ENCODE measurements at regions not wholly inside any gene's neighbourhood (a gene's known extent, or its start where the extent isn't known, plus 50 kb on each side); places are given as distances from the start of the nearest gene placed in this dataset.
"Not testable (repeated sequence)": the region's sequence is repeated elsewhere in the genome, so short reads cannot be mapped to it uniquely, and the experiment has no call there.

- DNase-seq = peak; percentile 6
Measured at GRCh38 chr15:38002883-38003477, 68.5 kb downstream of the TMCO5A start.

GRCh38 chr15:38004218-38004861 is 69.9 kb downstream of the TMCO5A start:
- no peak for DNase-seq

- no peak for DNase-seq
Measured at GRCh38 chr15:38005953-38006808, 71.7 kb downstream of the TMCO5A start.

GRCh38 chr15:38010395-38010794 is 76.0 kb downstream of the TMCO5A start:
- DNase-seq = no peak

GRCh38 chr15:38012894-38013293 is 78.5 kb downstream of the TMCO5A start:
- DNase-seq = no peak

- DNase-seq = no peak
Measured at GRCh38 chr15:38017721-38018120, 83.3 kb downstream of the TMCO5A start.

- no peak for DNase-seq
Measured at GRCh38 chr15:38019066-38019465, 84.6 kb downstream of the TMCO5A start.

GRCh38 chr15:38021259-38021658 is 86.8 kb downstream of the TMCO5A start:
- no peak for DNase-seq

GRCh38 chr15:38024293-38025091 is 90.1 kb downstream of the TMCO5A start:
- DNase-seq = no peak

GRCh38 chr15:38025656-38026055 is 91.2 kb downstream of the TMCO5A start:
- not testable (repeated sequence) for DNase-seq

GRCh38 chr15:38028869-38029268 is 94.4 kb downstream of the TMCO5A start:
- no peak for DNase-seq

- DNase-seq = no peak
Measured at GRCh38 chr15:38029736-38030135, 95.3 kb downstream of the TMCO5A start.

- no peak for DNase-seq
Measured at GRCh38 chr15:38030609-38031008, 96.2 kb downstream of the TMCO5A start.

- DNase-seq = no peak
Measured at GRCh38 chr15:38035701-38036100, 101.3 kb downstream of the TMCO5A start.

GRCh38 chr15:38036790-38037338 is 102.4 kb downstream of the TMCO5A start:
- DNase-seq = no peak

GRCh38 chr15:38038659-38039442 is 104.4 kb downstream of the TMCO5A start:
- DNase-seq = no peak

GRCh38 chr15:38040615-38041014 is 106.2 kb downstream of the TMCO5A start:
- no peak for DNase-seq

- DNase-seq = no peak
Measured at GRCh38 chr15:38041576-38041975, 107.1 kb downstream of the TMCO5A start.

- DNase-seq = no peak
Measured at GRCh38 chr15:38042211-38042610, 107.8 kb downstream of the TMCO5A start.

GRCh38 chr15:38042707-38043445 is 108.4 kb downstream of the TMCO5A start:
- no peak for DNase-seq
